ENCODE measurements at regions not wholly inside any gene's neighbourhood (a gene's known extent, or its start where the extent isn't known, plus 50 kb on each side); places are given as distances from the start of the nearest gene placed in this dataset.

GRCh38 chr15:94620632-94621031 lies 389.3 kb downstream of the MCTP2 start:
- no peaks in the 10 kb centered on the region for H3K9me3 ChIP-seq
- no peak for DNase-seq (ENCODE audit: low spot score in 2 of 2)
- H3K36me3 ChIP-seq: no peaks in the 10 kb centered on the region
- TF ChIP-seq POLR2A (IDR thresholded peaks at IDR 0.05) (no peak), CTCF (IDR thresholded peaks at IDR 0.05) (no peak), POLR2AphosphoS5 (IDR thresholded peaks at IDR 0.05) (no peak)
- H3K4me1 ChIP-seq: no peaks in the 10 kb centered on the region
- H3K27ac ChIP-seq: no peak overlapping the region
- no peak overlapping the region for H3K4me3 ChIP-seq
- intact Hi-C loops (cut with DNase I; ENCODE audit: low total_unique reads): loop anchor here (2.0 kb wide), 1 partner anchor 68 kb away; no protein-coding TSS in a partner anchor
- H3K27me3 ChIP-seq: no peaks in the 10 kb centered on the region

GRCh38 chr15:94621736-94622135 lies 390.4 kb downstream of the MCTP2 start:
- Histone ChIP-seq H3K9me3 (no peaks in the 10 kb centered on the region), H3K36me3 (no peaks in the 10 kb centered on the region), H3K4me1 (no peaks in the 10 kb centered on the region), H3K4me3 (no peak overlapping the region), H3K27me3 (no peaks in the 10 kb centered on the region), H3K27ac (no peak overlapping the region)
- DNase-seq (ENCODE audit: low spot score in 2 of 2): no peak
- intact Hi-C loops (cut with DNase I; ENCODE audit: low total_unique reads): loop anchor here (2.0 kb wide), 1 partner anchor 67 kb away; no protein-coding TSS in a partner anchor
- TF ChIP-seq POLR2AphosphoS5 (IDR thresholded peaks at IDR 0.05): no peak
- TF ChIP-seq CTCF (IDR thresholded peaks at IDR 0.05): no peak
- TF ChIP-seq POLR2A (IDR thresholded peaks at IDR 0.05): no peak

GRCh38 chr15:94626949-94627348 lies 395.6 kb downstream of the MCTP2 start:
- Histone ChIP-seq H3K36me3 (no peaks in the 10 kb centered on the region), H3K27me3 (no peaks in the 10 kb centered on the region), H3K27ac (no peak overlapping the region), H3K4me3 (no peak overlapping the region), H3K9me3 (no peaks in the 10 kb centered on the region), H3K4me1 (no peaks in the 10 kb centered on the region)
- intact Hi-C loops (cut with DNase I; ENCODE audit: low total_unique reads): no loop called here
- TF ChIP-seq POLR2AphosphoS5 (IDR thresholded peaks at IDR 0.05) (no peak), POLR2A (IDR thresholded peaks at IDR 0.05) (no peak)
- DNase-seq (ENCODE audit: low spot score in 2 of 2): no peak

GRCh38 chr15:94631608-94632007 lies 400.2 kb downstream of the MCTP2 start:
- no peak for DNase-seq (ENCODE audit: low spot score in 2 of 2)
- TF ChIP-seq POLR2AphosphoS5 (IDR thresholded peaks at IDR 0.05) (no peak), CTCF (IDR thresholded peaks at IDR 0.05) (no peak), POLR2A (IDR thresholded peaks at IDR 0.05) (no peak)
- intact Hi-C loops (cut with DNase I; ENCODE audit: low total_unique reads): no loop called here
- Histone ChIP-seq H3K4me3 (no peak overlapping the region), H3K4me1 (no peaks in the 10 kb centered on the region), H3K27ac (no peak overlapping the region), H3K36me3 (no peaks in the 10 kb centered on the region), H3K9me3 (no peaks in the 10 kb centered on the region), H3K27me3 (no peaks in the 10 kb centered on the region)

- no peaks in the 10 kb centered on the region for H3K9me3 ChIP-seq
- no peaks in the 10 kb centered on the region for H3K4me1 ChIP-seq
- H3K4me3 ChIP-seq: no peak overlapping the region
- no peak for DNase-seq (ENCODE audit: low spot score in 2 of 2)
- no peak overlapping the region for H3K27ac ChIP-seq
- intact Hi-C loops (cut with DNase I; ENCODE audit: low total_unique reads): no loop called here
- H3K27me3 ChIP-seq: no peaks in the 10 kb centered on the region
- H3K36me3 ChIP-seq: no peaks in the 10 kb centered on the region
- no peak for TF ChIP-seq CTCF (IDR thresholded peaks at IDR 0.05)
- TF ChIP-seq POLR2A (IDR thresholded peaks at IDR 0.05): no peak
- TF ChIP-seq POLR2AphosphoS5 (IDR thresholded peaks at IDR 0.05): no peak
Measured at GRCh38 chr15:94638183-94638582, 406.8 kb downstream of the MCTP2 start.

- H3K4me1 ChIP-seq: no peaks in the 10 kb centered on the region
- no peak overlapping the region for H3K27ac ChIP-seq
- no peak for DNase-seq (ENCODE audit: low spot score in 2 of 2)
- H3K4me3 ChIP-seq: no peak overlapping the region
- H3K9me3 ChIP-seq: no peaks in the 10 kb centered on the region
- no peak for TF ChIP-seq POLR2AphosphoS5 (IDR thresholded peaks at IDR 0.05)
- no peak for TF ChIP-seq CTCF (IDR thresholded peaks at IDR 0.05)
- TF ChIP-seq POLR2A (IDR thresholded peaks at IDR 0.05): no peak
- intact Hi-C loops (cut with DNase I; ENCODE audit: low total_unique reads): no loop called here
- H3K27me3 ChIP-seq: no peaks in the 10 kb centered on the region
- H3K36me3 ChIP-seq: no peaks in the 10 kb centered on the region
Measured at GRCh38 chr15:94639701-94640100, 408.3 kb downstream of the MCTP2 start.
